ENCODE measurements at regions not wholly inside any gene's neighbourhood (a gene's known extent, or its start where the extent isn't known, plus 50 kb on each side); places are given as distances from the start of the nearest gene placed in this dataset.

- TF ChIP-seq BHLHE40 (IDR thresholded peaks at IDR 0.05; ENCODE audit: borderline replicate concordance) (no peak), ZNF384 (IDR thresholded peaks at IDR 0.05) (no peak), FOXA1 (IDR thresholded peaks at IDR 0.05) (no peak), SP1 (IDR thresholded peaks at IDR 0.05) (no peak), PKNOX1 (IDR thresholded peaks at IDR 0.05) (no peak), NFRKB (IDR thresholded peaks at IDR 0.05) (no peak), TARDBP (IDR thresholded peaks at IDR 0.05) (no peak), FOXM1 (IDR thresholded peaks at IDR 0.05; ENCODE audit: borderline replicate concordance) (no peak), FOXK2 (IDR thresholded peaks at IDR 0.05) (no peak)
These were observed 108.3 kb upstream of the UBE2E1 start for GRCh38 chr3:23697416-23697815.
